Osteocyte (in vitro differentiated cells): ENCODE measurements at regions not wholly inside any gene's neighbourhood (a gene's known extent, or its start where the extent isn't known, plus 50 kb on each side); places are given as distances from the start of the nearest gene placed in this dataset.

ENCODE experiments used
- DNase-seq: peaks from one replicate; pipeline ENCODE4 v3.0.0; 2021; ENCODE audit warnings: mixed read lengths; ENCODE audit not compliant: unreplicated experiment; ENCODE audit errors: extremely low spot score
- H3K27ac Mint-ChIP-seq: one replicate; pipeline ENCODE4 v1.8.0; 2021; ENCODE audit warnings: mild to moderate bottlenecking, mixed read lengths; ENCODE audit not compliant: unreplicated experiment
- H3K27me3 Mint-ChIP-seq: one replicate; pipeline ENCODE4 v1.8.0; 2021; ENCODE audit warnings: mixed read lengths; ENCODE audit not compliant: unreplicated experiment
- H3K36me3 Mint-ChIP-seq: one replicate; pipeline ENCODE4 v1.8.0; 2021; ENCODE audit warnings: mixed read lengths; ENCODE audit not compliant: unreplicated experiment
- H3K4me1 Mint-ChIP-seq: one replicate; pipeline ENCODE4 v1.8.0; 2021; ENCODE audit warnings: mixed read lengths; ENCODE audit not compliant: unreplicated experiment
- H3K4me3 Mint-ChIP-seq: one replicate; pipeline ENCODE4 v1.8.0; 2021; ENCODE audit warnings: mild to moderate bottlenecking, moderate library complexity, mixed read lengths; ENCODE audit not compliant: unreplicated experiment
- H3K9me3 Mint-ChIP-seq: one replicate; pipeline ENCODE4 v1.8.0; 2021; ENCODE audit warnings: mixed read lengths; ENCODE audit not compliant: unreplicated experiment
- TF ChIP-seq, protein P1 (sequence below): fragments of 200-600 bp; sonication (generic); IDR thresholded peaks from 2 replicates; pipeline ENCODE4 v1.5.0; 2021; ENCODE audit warnings: antibody characterized with exemption, mild to moderate bottlenecking, moderate library complexity

GRCh38 chr14:101037021-101037817, 133.7 kb upstream of the RTL1 start:
- no peak overlapping the region for H3K4me3 Mint-ChIP-seq
- H3K27me3 Mint-ChIP-seq, result peaks cover 5% of the 10 kb centered on the region
- no peaks in the 10 kb centered on the region for H3K9me3 Mint-ChIP-seq
- H3K27ac Mint-ChIP-seq, result no peak overlapping the region
- no peak for DNase-seq
- H3K4me1 Mint-ChIP-seq, result no peaks in the 10 kb centered on the region
- TF ChIP-seq, protein P1, sequence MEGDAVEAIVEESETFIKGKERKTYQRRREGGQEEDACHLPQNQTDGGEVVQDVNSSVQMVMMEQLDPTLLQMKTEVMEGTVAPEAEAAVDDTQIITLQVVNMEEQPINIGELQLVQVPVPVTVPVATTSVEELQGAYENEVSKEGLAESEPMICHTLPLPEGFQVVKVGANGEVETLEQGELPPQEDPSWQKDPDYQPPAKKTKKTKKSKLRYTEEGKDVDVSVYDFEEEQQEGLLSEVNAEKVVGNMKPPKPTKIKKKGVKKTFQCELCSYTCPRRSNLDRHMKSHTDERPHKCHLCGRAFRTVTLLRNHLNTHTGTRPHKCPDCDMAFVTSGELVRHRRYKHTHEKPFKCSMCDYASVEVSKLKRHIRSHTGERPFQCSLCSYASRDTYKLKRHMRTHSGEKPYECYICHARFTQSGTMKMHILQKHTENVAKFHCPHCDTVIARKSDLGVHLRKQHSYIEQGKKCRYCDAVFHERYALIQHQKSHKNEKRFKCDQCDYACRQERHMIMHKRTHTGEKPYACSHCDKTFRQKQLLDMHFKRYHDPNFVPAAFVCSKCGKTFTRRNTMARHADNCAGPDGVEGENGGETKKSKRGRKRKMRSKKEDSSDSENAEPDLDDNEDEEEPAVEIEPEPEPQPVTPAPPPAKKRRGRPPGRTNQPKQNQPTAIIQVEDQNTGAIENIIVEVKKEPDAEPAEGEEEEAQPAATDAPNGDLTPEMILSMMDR, result no peak
- H3K36me3 Mint-ChIP-seq, result no peaks in the 10 kb centered on the region

DNA sequence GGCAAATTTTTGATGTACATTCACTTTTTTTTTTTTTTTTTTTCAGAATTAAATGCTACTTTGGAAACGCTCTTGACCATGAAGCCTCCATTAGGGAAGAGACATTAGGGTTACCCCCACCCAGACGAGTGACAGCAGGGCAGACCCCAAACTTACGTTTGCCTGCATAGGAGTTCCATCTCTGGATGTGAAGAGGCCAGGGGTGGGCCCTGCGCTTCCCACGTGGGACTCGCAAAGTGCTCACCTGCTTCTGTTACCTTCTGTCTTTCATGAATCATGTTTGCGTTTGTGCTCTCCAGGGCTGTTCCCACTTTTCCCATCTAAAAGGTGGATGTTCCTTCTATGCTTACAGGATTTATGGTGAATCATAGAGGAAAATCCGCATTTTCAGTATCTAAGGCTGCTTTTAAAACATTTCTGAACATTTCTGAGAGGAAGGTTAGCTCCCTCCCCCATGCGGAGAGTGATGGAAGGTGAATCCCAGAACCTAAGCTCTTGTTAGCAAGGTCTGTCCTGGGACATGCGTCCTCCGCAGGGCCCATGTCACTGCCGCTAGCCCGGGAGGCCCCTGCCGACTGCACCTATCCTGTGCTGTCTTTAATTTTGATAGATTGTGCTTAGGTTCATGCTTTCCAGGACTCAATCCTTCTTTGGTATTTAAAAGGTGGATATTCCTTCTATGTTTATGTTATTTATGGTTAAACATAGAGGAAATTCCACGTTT, 135.7 kb upstream of the RTL1 start:
- H3K9me3 Mint-ChIP-seq, result no peaks in the 10 kb centered on the region
- no peaks in the 10 kb centered on the region for H3K4me1 Mint-ChIP-seq
- TF ChIP-seq, protein P1, result no peak

GRCh38 chr14:101039755-101040138, 136.2 kb upstream of the RTL1 start:
- Mint-ChIP-seq H3K4me1 (no peaks in the 10 kb centered on the region), H3K36me3 (no peaks in the 10 kb centered on the region), H3K27ac (no peak overlapping the region), H3K4me3 (no peak overlapping the region), H3K27me3 (peaks cover 2% of the 10 kb centered on the region), H3K9me3 (no peaks in the 10 kb centered on the region)
- TF ChIP-seq, protein P1, result no peak
- no peak for DNase-seq

More for the DNA sequence above, 135.7 kb upstream of the RTL1 start:
- no peak for DNase-seq
- H3K4me3 Mint-ChIP-seq, result no peak overlapping the region
- no peaks in the 10 kb centered on the region for H3K36me3 Mint-ChIP-seq
- peaks cover 2% of the 10 kb centered on the region for H3K27me3 Mint-ChIP-seq
- no peak overlapping the region for H3K27ac Mint-ChIP-seq

- Mint-ChIP-seq H3K27me3 (peaks cover 2% of the 10 kb centered on the region), H3K4me3 (no peak overlapping the region), H3K27ac (no peak overlapping the region), H3K36me3 (no peaks in the 10 kb centered on the region), H3K9me3 (no peaks in the 10 kb centered on the region), H3K4me1 (no peaks in the 10 kb centered on the region)
- DNase-seq, result no peak
- TF ChIP-seq, protein P1, result no peak
Observed at GRCh38 chr14:101040538-101041442, 137.3 kb upstream of the RTL1 start.
